Adrenal gland (tissue), 5 donors: ENCODE measurements at regions not wholly inside any gene's neighbourhood (a gene's known extent, or its start where the extent isn't known, plus 50 kb on each side); places are given as distances from the start of the nearest gene placed in this dataset.

Experiments
- POLR2A ChIP-seq, 2 donors: fragments of 450-650 bp; IDR thresholded peaks; one replicate each; pipeline ENCODE4 v1.6.1; 2017; ENCODE audit warnings: antibody characterized with exemption in 2 of 2, mild to moderate bottlenecking in 2 of 2, moderate library complexity in 1 of 2
- TF ChIP-seq, protein P1 (sequence below), 6 experiments: fragments of 450-650 bp in 4 of 6; fragments of 200-600 bp in 2 of 6; sonication (generic) in 1 of 6; IDR thresholded peaks; 1 replicate in 5 of 6; 2 replicates in 1 of 6; pipeline versions ENCODE4 v1.5.1 to v1.8.0; 2016 to 2021; ENCODE audit warnings: antibody characterized with exemption in 6 of 6, mild to moderate bottlenecking in 2 of 6, moderate library complexity in 1 of 6
- donor health status: DM: no; HTN: no; CAD: no.

DNA sequence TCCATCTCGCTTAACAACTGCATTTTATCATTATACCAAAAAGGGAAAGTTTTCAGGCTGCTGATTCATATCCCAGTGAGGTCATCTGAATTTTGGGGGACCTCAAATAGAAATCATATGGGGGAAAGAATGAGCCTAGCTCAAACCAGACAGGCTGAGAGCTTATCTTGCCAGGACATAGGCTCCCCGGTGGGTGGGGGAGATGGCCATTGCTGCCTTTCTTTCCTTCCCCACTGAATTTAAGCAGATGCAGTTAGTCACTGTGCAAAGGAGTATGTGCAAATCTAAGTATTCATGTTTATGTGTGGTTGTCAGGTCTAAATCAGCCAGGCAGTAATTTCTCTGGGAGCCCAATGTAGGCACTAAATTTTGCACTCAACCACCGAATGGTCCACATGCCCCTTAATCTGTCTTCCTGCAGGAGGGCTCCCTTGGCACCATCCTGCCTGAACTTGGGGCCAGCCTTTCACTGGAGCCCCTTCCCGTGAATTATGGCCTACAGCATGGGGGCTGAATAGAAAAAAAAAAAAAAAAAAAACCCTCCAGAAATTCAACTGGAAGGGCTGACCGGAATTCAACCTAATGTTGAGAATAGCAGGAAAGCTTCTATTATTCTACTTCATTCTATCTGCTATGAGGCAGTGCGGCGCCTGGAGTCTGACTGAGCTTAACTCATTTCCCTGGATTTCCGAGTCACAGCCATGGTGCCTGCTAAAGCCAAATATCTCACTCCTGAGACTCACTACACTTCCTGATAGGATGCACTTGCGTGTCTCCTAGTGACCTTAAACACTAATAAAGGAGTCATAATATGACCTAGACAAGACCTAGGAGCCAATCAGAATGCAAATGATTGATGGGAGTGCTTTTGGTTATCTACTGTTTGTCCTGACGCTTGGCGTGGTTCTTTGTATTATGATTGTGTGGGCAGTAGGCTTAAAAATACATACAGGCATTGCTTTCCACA is 161.5 kb upstream of the HEY2 start:
- TF ChIP-seq POLR2A (IDR thresholded peaks at IDR 0.05): no peak
- TF ChIP-seq, protein P1, sequence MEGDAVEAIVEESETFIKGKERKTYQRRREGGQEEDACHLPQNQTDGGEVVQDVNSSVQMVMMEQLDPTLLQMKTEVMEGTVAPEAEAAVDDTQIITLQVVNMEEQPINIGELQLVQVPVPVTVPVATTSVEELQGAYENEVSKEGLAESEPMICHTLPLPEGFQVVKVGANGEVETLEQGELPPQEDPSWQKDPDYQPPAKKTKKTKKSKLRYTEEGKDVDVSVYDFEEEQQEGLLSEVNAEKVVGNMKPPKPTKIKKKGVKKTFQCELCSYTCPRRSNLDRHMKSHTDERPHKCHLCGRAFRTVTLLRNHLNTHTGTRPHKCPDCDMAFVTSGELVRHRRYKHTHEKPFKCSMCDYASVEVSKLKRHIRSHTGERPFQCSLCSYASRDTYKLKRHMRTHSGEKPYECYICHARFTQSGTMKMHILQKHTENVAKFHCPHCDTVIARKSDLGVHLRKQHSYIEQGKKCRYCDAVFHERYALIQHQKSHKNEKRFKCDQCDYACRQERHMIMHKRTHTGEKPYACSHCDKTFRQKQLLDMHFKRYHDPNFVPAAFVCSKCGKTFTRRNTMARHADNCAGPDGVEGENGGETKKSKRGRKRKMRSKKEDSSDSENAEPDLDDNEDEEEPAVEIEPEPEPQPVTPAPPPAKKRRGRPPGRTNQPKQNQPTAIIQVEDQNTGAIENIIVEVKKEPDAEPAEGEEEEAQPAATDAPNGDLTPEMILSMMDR (IDR thresholded peaks at IDR 0.05): no peak
